GM12878 (cell line): ENCODE measurements at regions not wholly inside any gene's neighbourhood (a gene's known extent, or its start where the extent isn't known, plus 50 kb on each side); places are given as distances from the start of the nearest gene placed in this dataset.

Experiments
- BCL3 ChIP-seq: IDR thresholded peaks from 2 replicates; pipeline ENCODE4 v1.6.1; 2011; ENCODE audit warnings: borderline replicate concordance, low read depth, mild to moderate bottlenecking, moderate library complexity, low read length; ENCODE audit not compliant: insufficient read depth, poor library complexity, severe bottlenecking
- BCLAF1 ChIP-seq: fragments of 450-650 bp; IDR thresholded peaks from 2 replicates; pipeline ENCODE4 v1.6.1; 2017; ENCODE audit warnings: antibody characterized with exemption, mild to moderate bottlenecking, moderate library complexity
- CUX1 ChIP-seq: IDR thresholded peaks from 2 replicates; pipeline ENCODE4 v1.6.1; 2012; ENCODE audit warnings: improper control_type of control experiment, low read depth, low read length; ENCODE audit not compliant: insufficient replicate concordance
- E4F1 ChIP-seq: fragments of 450-650 bp; IDR thresholded peaks from 2 replicates; pipeline ENCODE4 v1.6.1; 2018; ENCODE audit warnings: borderline replicate concordance, mild to moderate bottlenecking; ENCODE audit not compliant: partially characterized antibody
- RELB ChIP-seq: fragments of 450-650 bp; IDR thresholded peaks from 2 replicates; pipeline ENCODE4 v1.6.1; 2017; ENCODE audit warnings: low read depth, mild to moderate bottlenecking, moderate library complexity
- SMC3 ChIP-seq: IDR thresholded peaks from 2 replicates; pipeline ENCODE4 v1.6.1; 2011; ENCODE audit warnings: low read length, improper control_type of control experiment, borderline replicate concordance
- ZNF384 ChIP-seq: IDR thresholded peaks from 2 replicates; pipeline ENCODE4 v1.6.1; 2012; ENCODE audit warnings: low read depth, mild to moderate bottlenecking, low read length, improper control_type of control experiment, borderline replicate concordance
- ZNF687 ChIP-seq: fragments of 450-650 bp; IDR thresholded peaks from 2 replicates; pipeline ENCODE4 v1.6.1; 2017; ENCODE audit warnings: mild to moderate bottlenecking, moderate library complexity

- TF ChIP-seq ZNF687 (no peak), RELB (peak; percentile 65), ZNF384 (no peak), BCLAF1 (no peak), E4F1 (no peak), CUX1 (no peak), BCL3 (no peak), SMC3 (no peak)
Measured at GRCh38 chr12:46065412-46066166, 75.2 kb upstream of the SCAF11 start (continued).
